Activated CD4-positive, alpha-beta T cell treated with anti-CD3 and anti-CD28 coated beads, Interleukin-2, amount 50 U/mL, for 16 hours (primary cell): ENCODE measurements at regions not wholly inside any gene's neighbourhood (a gene's known extent, or its start where the extent isn't known, plus 50 kb on each side); places are given as distances from the start of the nearest gene placed in this dataset.

Source experiments
- DNase-seq: peaks from one replicate; pipeline ENCODE4 v3.0.0-alpha.2; 2020

- DNase-seq: no peak
Measured at GRCh38 chr17:71910002-71910401, 210.8 kb upstream of the SOX9 start.

DNA sequence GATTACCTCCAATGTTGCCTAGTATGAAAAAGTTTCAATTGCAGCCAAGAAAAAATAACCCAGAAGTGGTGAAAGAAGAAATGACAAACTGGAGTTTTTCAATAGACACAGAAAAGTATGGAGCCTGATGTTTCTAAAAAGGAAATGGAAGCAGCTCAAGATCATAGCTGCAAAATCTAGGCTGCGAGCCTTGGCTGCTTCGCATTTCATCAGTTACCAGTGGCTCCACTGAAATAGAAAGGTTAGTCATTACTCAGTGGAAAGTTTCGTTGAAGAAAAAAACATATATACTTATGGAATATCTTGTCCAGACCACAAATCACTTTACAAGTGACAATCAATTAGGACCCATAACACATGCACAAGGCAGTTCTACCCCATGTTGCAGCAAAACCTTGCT, 206.8 kb upstream of the SOX9 start:
- no peak for DNase-seq

GRCh38 chr17:71914812-71915211, 206.0 kb upstream of the SOX9 start:
- no peak for DNase-seq

GRCh38 chr17:71917715-71918114, 203.1 kb upstream of the SOX9 start:
- DNase-seq: no peak

DNA sequence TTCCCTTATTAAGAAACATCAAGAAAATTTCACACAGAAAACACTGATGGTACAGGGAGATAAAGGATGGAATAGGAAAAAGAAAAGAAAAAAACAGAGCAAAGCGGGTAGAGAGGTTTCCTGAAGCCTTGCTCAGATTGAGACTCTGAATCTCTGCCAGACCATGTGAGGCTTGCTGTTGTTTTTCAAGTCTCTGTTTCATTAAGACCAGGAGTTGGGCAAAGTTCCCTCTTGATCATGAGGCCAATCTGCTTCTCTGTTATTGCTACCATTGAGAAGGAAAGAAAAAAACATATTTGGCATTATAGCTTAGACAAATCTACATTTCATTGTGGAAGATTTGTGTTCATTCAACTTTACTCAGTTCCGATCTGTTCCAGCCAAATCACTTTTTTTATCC, 201.6 kb upstream of the SOX9 start:
- DNase-seq: no peak

- no peak for DNase-seq
Measured at GRCh38 chr17:71919896-71920295, 200.9 kb upstream of the SOX9 start.

DNA sequence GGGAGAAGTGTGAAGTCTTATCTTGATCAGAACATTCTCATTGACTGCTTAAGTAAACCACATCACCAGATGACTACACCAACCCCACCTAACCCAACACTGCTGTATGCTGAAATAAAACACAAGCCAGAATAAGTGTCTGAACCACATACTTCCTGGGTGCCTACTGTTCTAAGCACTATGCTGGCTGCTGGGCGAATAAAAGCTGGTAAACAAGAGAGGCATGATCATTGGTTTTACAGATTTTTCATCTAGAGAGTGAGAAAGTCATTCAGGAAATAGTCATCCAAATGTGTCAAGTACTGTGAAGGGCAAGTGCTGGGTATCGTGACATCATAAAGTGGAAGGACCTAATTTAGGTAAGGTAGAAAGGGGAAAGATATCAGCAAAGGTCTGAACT, 199.0 kb upstream of the SOX9 start:
- DNase-seq: peak; percentile 44

DNA sequence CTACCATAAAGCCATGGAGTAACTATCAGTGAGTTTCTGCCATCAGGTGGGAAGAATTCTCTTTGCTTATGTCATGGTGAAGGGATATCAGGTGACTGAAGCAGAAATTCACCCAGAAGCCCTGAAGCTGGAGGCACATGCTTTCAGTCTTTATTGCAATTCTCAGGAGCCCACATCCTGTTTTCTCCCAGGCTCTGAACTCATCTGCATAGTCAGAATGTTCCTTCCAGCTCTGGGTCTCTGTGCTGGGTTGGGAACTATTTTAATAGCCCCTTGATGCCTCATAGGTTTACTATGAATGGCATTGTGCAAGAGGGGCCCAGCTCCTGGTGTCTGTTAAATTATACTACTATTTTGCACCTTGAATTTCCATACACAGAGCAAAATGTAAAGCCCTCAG, 198.4 kb upstream of the SOX9 start:
- no peak for DNase-seq

DNA sequence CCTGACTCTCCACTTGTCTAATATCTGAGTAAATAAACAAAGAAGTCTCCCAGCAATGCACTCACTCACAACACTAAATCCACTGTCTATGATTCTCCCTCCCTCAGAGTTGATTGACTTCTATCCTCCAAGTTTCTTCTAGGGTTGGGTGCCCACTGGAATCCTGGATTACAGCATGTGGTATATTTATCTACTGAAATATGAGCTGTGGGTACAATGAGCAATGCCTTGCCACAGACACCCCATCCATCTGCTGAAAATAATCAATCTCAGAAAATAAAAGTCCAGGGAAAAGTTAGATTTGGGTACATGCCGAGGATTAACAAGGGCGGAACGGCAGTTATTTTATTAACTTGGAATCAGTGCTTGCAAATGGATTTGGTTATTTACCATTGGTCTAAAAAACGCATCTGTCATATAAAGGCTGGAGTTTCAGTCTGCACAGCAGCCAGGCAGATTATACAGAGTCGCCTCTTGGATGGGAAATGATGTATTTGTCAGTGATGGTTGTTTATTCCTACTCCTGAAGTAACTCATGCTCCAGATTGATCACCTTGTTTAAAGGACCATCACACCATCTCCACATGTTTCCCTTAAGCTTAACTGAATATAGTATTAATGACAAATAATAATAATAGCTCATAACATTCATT, 193.9 kb upstream of the SOX9 start:
- no peak for DNase-seq

- no peak for DNase-seq
Measured at GRCh38 chr17:71933306-71933705, 187.5 kb upstream of the SOX9 start.

GRCh38 chr17:71934520-71934919, 186.3 kb upstream of the SOX9 start:
- no peak for DNase-seq

GRCh38 chr17:71935341-71935740, 185.5 kb upstream of the SOX9 start:
- no peak for DNase-seq

GRCh38 chr17:71936977-71937376, 183.8 kb upstream of the SOX9 start:
- no peak for DNase-seq

GRCh38 chr17:71937914-71938313, 182.9 kb upstream of the SOX9 start:
- DNase-seq: no peak

DNA sequence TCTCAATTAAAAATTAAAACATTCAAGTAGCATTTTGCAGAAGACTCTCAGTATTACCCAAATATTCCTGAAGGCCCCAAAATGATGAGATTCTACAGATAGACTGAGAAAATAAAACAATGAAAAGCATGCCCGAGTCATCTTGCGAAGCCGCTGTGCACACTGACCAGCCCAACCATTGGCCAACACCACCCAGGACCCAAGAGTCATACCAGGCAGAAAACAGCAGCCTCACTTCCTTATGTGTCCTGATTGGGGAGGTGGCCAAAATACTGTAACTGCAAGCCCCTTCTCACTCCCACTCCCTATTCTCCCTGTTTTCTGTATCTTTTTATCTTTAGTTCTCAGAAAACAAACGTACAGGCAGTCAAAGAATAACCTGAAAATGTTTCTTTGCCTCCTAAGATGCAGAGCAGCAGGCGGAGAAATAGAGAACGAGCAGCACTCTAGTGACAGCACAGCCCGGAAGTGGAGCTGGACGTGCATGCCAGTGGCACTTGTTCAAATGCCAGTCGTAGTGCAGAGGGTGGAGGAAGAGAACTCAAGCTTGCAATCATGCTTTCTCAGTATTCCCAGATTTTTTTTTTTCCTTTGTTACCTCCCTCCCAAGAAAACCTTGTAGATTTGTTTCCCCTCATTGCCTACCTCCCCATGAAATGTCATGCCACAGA, 182.3 kb upstream of the SOX9 start:
- DNase-seq: no peak

DNA sequence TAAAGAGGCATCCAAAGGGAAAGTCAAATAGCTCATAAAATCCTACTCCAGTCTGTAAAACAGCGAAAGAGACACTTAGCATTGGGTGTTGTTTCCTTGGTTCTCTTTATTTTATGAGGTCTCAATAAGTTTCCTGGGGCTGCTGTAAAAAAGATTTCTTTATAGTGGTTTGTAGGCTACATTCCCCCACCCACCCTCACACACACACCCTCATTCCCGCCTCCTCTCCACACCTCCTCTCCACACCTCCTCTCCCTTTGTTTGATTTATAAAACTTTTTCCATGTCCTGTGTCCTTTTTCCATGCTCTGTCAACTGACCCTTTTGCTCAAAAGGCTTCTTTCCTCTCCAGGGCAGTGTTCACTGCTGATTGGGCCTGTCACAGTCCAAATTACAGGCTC, 178.9 kb upstream of the SOX9 start:
- no peak for DNase-seq

DNA sequence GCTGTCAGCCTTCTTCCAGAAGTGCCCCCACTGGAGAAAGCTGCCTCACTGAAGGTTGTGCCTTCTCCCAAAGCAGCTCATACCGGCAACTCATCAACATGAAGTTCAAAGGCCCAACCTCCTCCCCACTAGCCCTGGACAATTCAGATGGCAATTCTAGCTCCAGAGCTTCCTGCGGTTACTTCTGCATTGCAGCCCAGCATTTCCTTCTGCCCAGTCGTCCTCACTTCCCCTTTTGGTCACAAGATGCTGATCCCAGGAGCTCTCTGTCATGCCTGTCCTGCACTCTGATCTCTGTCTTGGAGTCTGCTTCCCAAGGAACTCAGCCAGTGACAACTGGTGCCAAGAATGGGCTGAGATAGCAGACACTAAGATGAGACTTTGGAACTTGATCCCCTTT, 178.2 kb upstream of the SOX9 start:
- no peak for DNase-seq

DNA sequence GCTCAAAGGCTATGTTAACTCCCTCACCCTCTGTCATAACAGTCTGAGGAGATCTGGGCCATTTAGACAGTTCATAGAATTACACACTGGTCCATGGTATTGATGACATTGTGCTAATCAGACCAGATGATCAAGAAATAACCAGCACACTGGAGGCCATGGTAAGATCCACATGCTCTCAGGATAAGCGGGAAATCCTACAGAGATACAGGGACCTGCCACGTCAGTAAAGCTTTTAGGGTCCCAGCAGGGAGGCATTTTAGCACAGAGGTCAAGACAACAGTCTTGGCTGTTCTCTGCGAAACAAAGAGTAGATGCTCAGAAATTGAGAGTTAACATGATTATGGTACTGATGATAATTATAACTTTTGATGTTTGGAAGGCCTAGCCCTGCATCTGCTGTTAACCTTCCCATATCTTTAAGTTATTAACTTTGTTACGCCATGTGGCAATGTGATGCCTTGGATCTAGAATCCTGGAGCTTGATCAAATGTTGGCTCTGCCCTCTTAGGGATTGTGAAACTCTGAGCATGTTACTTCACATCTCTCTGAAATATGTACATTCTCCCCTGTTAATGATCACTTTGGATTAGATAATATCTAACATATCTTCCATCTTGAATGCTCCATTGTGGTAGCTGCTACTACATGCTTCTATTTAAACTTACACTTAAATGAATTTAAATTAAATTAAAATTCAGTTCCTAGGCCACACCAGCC, 172.0 kb upstream of the SOX9 start:
- DNase-seq: no peak

- DNase-seq: no peak
Measured at GRCh38 chr17:71959154-71959553, 161.7 kb upstream of the SOX9 start.

- DNase-seq: no peak
Measured at GRCh38 chr17:71963351-71963750, 157.5 kb upstream of the SOX9 start.

GRCh38 chr17:71963791-71964190, 157.0 kb upstream of the SOX9 start:
- DNase-seq: no peak

DNA sequence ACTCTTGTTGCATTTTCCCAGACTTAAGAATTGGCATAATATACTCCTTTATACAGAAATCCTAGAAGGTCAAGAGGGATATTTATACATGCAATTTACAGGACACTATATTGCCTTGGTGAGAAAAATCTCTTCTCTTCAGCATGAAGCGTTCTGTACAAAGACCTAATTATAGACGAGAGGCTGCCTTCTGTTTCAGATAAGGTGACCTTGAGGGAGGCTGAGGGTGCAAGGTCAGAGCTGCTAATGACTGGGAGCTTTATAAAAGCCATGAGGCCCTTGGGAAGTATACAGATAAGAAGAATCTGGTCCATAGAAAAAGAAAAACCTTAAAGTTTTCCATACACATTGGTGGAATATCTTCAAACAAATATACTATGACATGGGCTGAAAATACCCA, 156.3 kb upstream of the SOX9 start:
- no peak for DNase-seq

DNA sequence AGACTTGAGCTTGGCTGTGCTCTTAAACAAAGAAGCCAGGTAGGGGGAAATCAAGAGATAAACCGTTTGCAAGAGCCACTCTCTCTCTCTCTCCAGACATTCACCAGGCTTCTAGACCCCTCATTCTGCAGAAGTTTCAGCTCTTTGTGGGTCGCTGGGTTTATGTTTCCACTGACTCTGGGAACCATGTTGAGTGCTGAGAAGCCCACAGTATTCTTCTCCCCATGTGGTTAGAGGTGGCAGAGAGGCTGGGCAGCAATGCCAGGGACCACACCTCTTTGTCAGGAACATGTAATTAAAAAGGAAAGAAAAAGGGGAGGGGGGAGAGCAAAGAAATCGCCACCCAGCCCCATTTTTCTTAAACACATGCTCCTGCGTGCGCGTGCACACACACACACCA, 154.8 kb upstream of the SOX9 start:
- DNase-seq: no peak
